ENCODE measurements at regions not wholly inside any gene's neighbourhood (a gene's known extent, or its start where the extent isn't known, plus 50 kb on each side); places are given as distances from the start of the nearest gene placed in this dataset.

- Mint-ChIP-seq H3K36me3 (ENCODE audit: unreplicated experiment) (no peaks in the 10 kb centered on the region), H3K9me3 (ENCODE audit: unreplicated experiment) (peaks cover 3% of the 10 kb centered on the region), H3K27ac (ENCODE audit: unreplicated experiment) (no peak overlapping the region), H3K27me3 (ENCODE audit: unreplicated experiment) (no peaks in the 10 kb centered on the region), H3K4me3 (ENCODE audit: unreplicated experiment) (no peak overlapping the region), H3K4me1 (ENCODE audit: unreplicated experiment) (peaks cover 10% of the 10 kb centered on the region)
- DNase-seq (ENCODE audit: extremely low spot score, unreplicated experiment): no peak
- TF ChIP-seq CTCF (IDR thresholded peaks at IDR 0.05): no peak
These were observed 162.9 kb upstream of the FGGY start for GRCh38 chr1:59133997-59134396.

DNA sequence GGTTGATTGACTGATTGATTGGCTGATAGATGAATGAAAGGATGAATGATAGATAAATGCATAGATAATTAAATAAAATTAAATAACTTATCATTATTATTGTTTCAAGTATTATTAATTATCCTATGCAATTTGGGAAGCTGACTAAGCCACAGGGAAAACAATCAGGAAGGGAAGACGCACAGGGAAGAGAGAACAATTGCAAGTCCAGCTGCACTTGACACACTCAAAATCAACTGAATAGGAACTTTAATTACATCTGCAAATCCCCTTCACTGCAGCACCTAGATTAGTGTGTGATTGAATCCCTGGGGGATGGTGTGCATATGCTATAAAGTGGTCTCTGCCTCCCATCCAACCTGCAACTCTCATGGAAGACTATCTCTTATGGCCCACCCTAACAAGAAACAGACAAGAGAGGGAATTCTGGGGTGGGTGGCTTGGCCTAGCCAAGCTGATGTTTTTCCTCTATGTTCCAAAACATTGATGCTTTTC lies 161.1 kb upstream of the FGGY start:
- no peaks in the 10 kb centered on the region for H3K27me3 Mint-ChIP-seq (ENCODE audit: unreplicated experiment)
- TF ChIP-seq CTCF (IDR thresholded peaks at IDR 0.05): no peak
- H3K4me1 Mint-ChIP-seq (ENCODE audit: unreplicated experiment): peaks cover 16% of the 10 kb centered on the region
- H3K27ac Mint-ChIP-seq (ENCODE audit: unreplicated experiment): no peak overlapping the region
- no peak overlapping the region for H3K4me3 Mint-ChIP-seq (ENCODE audit: unreplicated experiment)
- DNase-seq (ENCODE audit: extremely low spot score, unreplicated experiment): no peak
- H3K36me3 Mint-ChIP-seq (ENCODE audit: unreplicated experiment): no peaks in the 10 kb centered on the region
- peaks cover 3% of the 10 kb centered on the region for H3K9me3 Mint-ChIP-seq (ENCODE audit: unreplicated experiment)

- Mint-ChIP-seq H3K4me1 (ENCODE audit: unreplicated experiment) (peaks cover 19% of the 10 kb centered on the region), H3K4me3 (ENCODE audit: unreplicated experiment) (no peak overlapping the region), H3K36me3 (ENCODE audit: unreplicated experiment) (no peaks in the 10 kb centered on the region), H3K27me3 (ENCODE audit: unreplicated experiment) (no peaks in the 10 kb centered on the region), H3K27ac (ENCODE audit: unreplicated experiment) (no peak overlapping the region), H3K9me3 (ENCODE audit: unreplicated experiment) (peaks cover 3% of the 10 kb centered on the region)
- TF ChIP-seq CTCF (IDR thresholded peaks at IDR 0.05): no peak
- no peak for DNase-seq (ENCODE audit: extremely low spot score, unreplicated experiment)
These were observed 160.2 kb upstream of the FGGY start for GRCh38 chr1:59136541-59137275.

- Mint-ChIP-seq H3K36me3 (ENCODE audit: unreplicated experiment) (no peaks in the 10 kb centered on the region), H3K27me3 (ENCODE audit: unreplicated experiment) (no peaks in the 10 kb centered on the region), H3K9me3 (ENCODE audit: unreplicated experiment) (peaks cover 3% of the 10 kb centered on the region), H3K4me3 (ENCODE audit: unreplicated experiment) (no peak overlapping the region), H3K27ac (ENCODE audit: unreplicated experiment) (no peak overlapping the region), H3K4me1 (ENCODE audit: unreplicated experiment) (peaks cover 19% of the 10 kb centered on the region)
- DNase-seq (ENCODE audit: extremely low spot score, unreplicated experiment): no peak
- TF ChIP-seq CTCF (IDR thresholded peaks at IDR 0.05): no peak
These were observed 159.6 kb upstream of the FGGY start for GRCh38 chr1:59137276-59137615.

DNA sequence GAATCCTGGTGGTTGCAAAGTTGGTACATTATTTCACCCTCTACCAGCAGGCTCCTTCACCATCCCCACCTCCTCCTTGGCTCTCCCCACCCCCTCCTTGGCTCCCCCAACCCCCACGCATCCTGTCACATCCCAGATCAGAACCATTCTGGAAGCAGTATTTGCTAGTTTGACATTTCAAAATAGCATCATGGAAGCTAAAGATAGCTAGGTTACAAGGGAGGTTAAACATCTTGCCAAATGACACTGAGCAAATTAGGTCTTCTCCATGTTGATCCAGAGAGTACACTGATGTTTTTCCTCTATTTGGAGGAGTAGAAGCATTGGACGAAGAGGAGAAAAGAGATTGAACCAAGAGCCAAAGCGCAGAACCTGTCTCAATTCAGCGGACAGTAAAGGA lies 158.9 kb upstream of the FGGY start:
- no peak for TF ChIP-seq CTCF (IDR thresholded peaks at IDR 0.05)
- no peak for DNase-seq (ENCODE audit: extremely low spot score, unreplicated experiment)
- Mint-ChIP-seq H3K27ac (ENCODE audit: unreplicated experiment) (no peak overlapping the region), H3K36me3 (ENCODE audit: unreplicated experiment) (no peaks in the 10 kb centered on the region), H3K4me3 (ENCODE audit: unreplicated experiment) (no peak overlapping the region), H3K4me1 (ENCODE audit: unreplicated experiment) (peaks cover 26% of the 10 kb centered on the region), H3K9me3 (ENCODE audit: unreplicated experiment) (peaks cover 3% of the 10 kb centered on the region), H3K27me3 (ENCODE audit: unreplicated experiment) (no peaks in the 10 kb centered on the region)

All from osteocyte (in vitro differentiated cells).